HCT116 (cell line): ENCODE measurements at regions not wholly inside any gene's neighbourhood (a gene's known extent, or its start where the extent isn't known, plus 50 kb on each side); places are given as distances from the start of the nearest gene placed in this dataset.

Source experiments
- ATAC-seq: fragments of 200-7000 bp; cut with Tn5 transposase; 2 replicates; pipeline ENCODE4 v1.9.1; 2020; ENCODE audit warnings: mild to moderate bottlenecking, moderate library complexity
- BruUV-seq: library from RNA; stranded (reverse); fragments of 400-500 nt; replicated peaks from 2 replicates; lab custom pipeline; 2021; lab: Mats Ljungman, UMichigan
- CTCF ChIA-PET: fragments of 300-600 bp; sonication (Branson Sonifier 250); formaldehyde crosslinking; loops from one replicate; lab custom pipeline; 2021; ENCODE audit warnings: antibody characterized with exemption; lab: Charles Lee
- POLR2A ChIA-PET: fragments of 300-600, 350-600 bp; sonication (Branson Sonifier 250); formaldehyde crosslinking; loops from one replicate; lab custom pipeline; 2021; ENCODE audit warnings: antibody characterized with exemption; lab: Charles Lee
- RAD21 ChIA-PET, 2 experiments: fragments of 300-600 bp; sonication (Branson Sonifier 250); formaldehyde crosslinking; loops; one replicate each; lab custom pipeline; 2023; ENCODE audit warnings: low total read pairs in 2 of 2; ENCODE audit not compliant: uncharacterized antibody in 2 of 2, unreplicated experiment in 2 of 2, low non-redundant PET in 1 of 2; lab: Charles Lee
- DNase-seq: peaks from one replicate; pipeline ENCODE4 v3.0.0-alpha.2; 2010; ENCODE audit warnings: low read depth, low spot score
- H2AFZ ChIP-seq: fragments of 200-600 bp; shearing (Covaris generic), sonication (generic); 2 replicates; pipeline ENCODE4 v1.6.1; 2017; ENCODE audit warnings: low read depth, mixed run types, mixed read lengths, antibody characterized with exemption, low read length; ENCODE audit not compliant: poor library complexity, severe bottlenecking
- H3K27ac ChIP-seq: 2 replicates; pipeline ENCODE4 v1.5.1; 2012; ENCODE audit warnings: low read depth, low read length
- H3K27me3 ChIP-seq: fragments of 200-600 bp; sonication (generic); 2 replicates; pipeline ENCODE4 v1.6.1; 2016; ENCODE audit warnings: mixed run types, low read length, mixed read lengths; ENCODE audit not compliant: insufficient read depth
- H3K36me3 ChIP-seq, 2 experiments: fragments of 200-500 bp in 1 of 2; fragments of 200-600 bp in 1 of 2; sonication (Bioruptor generic) in 1 of 2; sonication (generic) in 1 of 2; 2 replicates each; pipeline versions ENCODE4 v1.5.1 to v1.6.1; 2014 to 2016; ENCODE audit warnings: low read length in 2 of 2, inconsistent platforms in 1 of 2, mixed read lengths in 1 of 2, mixed run types in 1 of 2; ENCODE audit not compliant: insufficient read depth in 2 of 2, control insufficient read depth in 1 of 2
- H3K4me1 ChIP-seq, 2 experiments: fragments of 200-600 bp in 1 of 2; sonication (generic) in 1 of 2; 2 replicates each; pipeline versions ENCODE4 v1.5.1 to v1.6.1; 2012 to 2017; ENCODE audit warnings: low read length in 2 of 2, inconsistent platforms in 1 of 2, mild to moderate bottlenecking in 1 of 2, mixed read lengths in 1 of 2, mixed run types in 1 of 2, moderate library complexity in 1 of 2; ENCODE audit not compliant: insufficient read depth in 2 of 2, control insufficient read depth in 1 of 2
- H3K4me2 ChIP-seq: fragments of 200-600 bp; sonication (generic); 2 replicates; pipeline ENCODE4 v1.6.1; 2017; ENCODE audit warnings: mixed run types, low read length, mixed read lengths
- H3K4me3 ChIP-seq, 2 experiments: fragments of 200-600 bp in 1 of 2; sonication (generic) in 1 of 2; replicated peaks in 1 of 2; 2 replicates each; pipeline ENCODE4 v1.5.1; 2011 to 2016; ENCODE audit warnings: low read length in 2 of 2, control low read depth in 1 of 2, low read depth in 1 of 2, mild to moderate bottlenecking in 1 of 2, mixed read lengths in 1 of 2, mixed run types in 1 of 2
- H3K79me2 ChIP-seq: fragments of 200-600 bp; sonication (generic); 2 replicates; pipeline ENCODE4 v1.6.1; 2017; ENCODE audit warnings: mild to moderate bottlenecking, mixed run types, low read length, moderate library complexity, mixed read lengths; ENCODE audit not compliant: insufficient read depth
- H3K9ac ChIP-seq: fragments of 200-600 bp; sonication (generic); 2 replicates; pipeline ENCODE4 v1.6.1; 2016; ENCODE audit warnings: low read length, mixed read lengths
- H3K9me2 ChIP-seq: fragments of 200-600 bp; sonication (generic), shearing (Covaris generic); 2 replicates; pipeline ENCODE4 v1.6.1; 2017; ENCODE audit warnings: mixed run types, mild to moderate bottlenecking, moderate library complexity; ENCODE audit not compliant: insufficient read depth
- H3K9me3 ChIP-seq, 2 experiments: fragments of 200-500 bp in 1 of 2; fragments of 200-600 bp in 1 of 2; sonication (Bioruptor generic) in 1 of 2; sonication (generic) in 1 of 2; 2 replicates each; pipeline ENCODE4 v1.6.1; 2014 to 2017; ENCODE audit warnings: low read length in 2 of 2, mixed read lengths in 2 of 2, inconsistent platforms in 1 of 2, low read depth in 1 of 2, mild to moderate bottlenecking in 1 of 2, mixed run types in 1 of 2, moderate library complexity in 1 of 2; ENCODE audit not compliant: control insufficient read depth in 1 of 2, insufficient read depth in 1 of 2
- H4K20me1 ChIP-seq: fragments of 200-600 bp; sonication (generic), shearing (Covaris generic); 2 replicates; pipeline ENCODE4 v1.6.1; 2017; ENCODE audit warnings: mixed run types, mild to moderate bottlenecking, moderate library complexity; ENCODE audit not compliant: insufficient read depth
- ATF3 ChIP-seq: IDR thresholded peaks from 2 replicates; pipeline ENCODE4 v1.6.1; 2012
- CBX3 ChIP-seq: IDR thresholded peaks from 2 replicates; pipeline ENCODE4 v1.6.1; 2012; ENCODE audit warnings: low read depth
- CEBPB ChIP-seq: IDR thresholded peaks from 2 replicates; pipeline ENCODE4 v1.6.1; 2012; ENCODE audit warnings: low read depth
- ELF1 ChIP-seq: IDR thresholded peaks from 2 replicates; pipeline ENCODE4 v1.6.1; 2012; ENCODE audit warnings: low read depth, borderline replicate concordance
- EZH2 ChIP-seq: fragments of 200-600 bp; sonication (generic); IDR thresholded peaks from 2 replicates; pipeline ENCODE4 v1.6.1; 2017; ENCODE audit warnings: antibody characterized with exemption, mixed run types
- EZH2phosphoT487 ChIP-seq: fragments of 200-600 bp; IDR thresholded peaks from 2 replicates; pipeline ENCODE4 v1.6.1; 2018; ENCODE audit warnings: antibody characterized with exemption, borderline replicate concordance
- FOSL1 ChIP-seq: IDR thresholded peaks from 2 replicates; pipeline ENCODE4 v1.6.1; 2012; ENCODE audit warnings: low read depth
- POLR2A ChIP-seq: IDR thresholded peaks from 2 replicates; pipeline ENCODE4 v1.7.0; 2011; ENCODE audit warnings: borderline replicate concordance; ENCODE audit not compliant: insufficient read depth, insufficient read length; ENCODE audit errors: extremely low read depth
- RAD21 ChIP-seq: IDR thresholded peaks from 2 replicates; pipeline ENCODE4 v1.6.1; 2012; ENCODE audit warnings: low read depth, mild to moderate bottlenecking
- SIN3A ChIP-seq: IDR thresholded peaks from 2 replicates; pipeline ENCODE4 v1.6.1; 2012; ENCODE audit warnings: low read depth
- SP1 ChIP-seq: IDR thresholded peaks from 2 replicates; pipeline ENCODE4 v1.6.1; 2012; ENCODE audit warnings: low read depth
- intact Hi-C: fragments of 100-400 bp; cut with micrococcal nuclease; formaldehyde crosslinking; loops from 2 replicates; pipeline ENCODE4 v1.10.0; 2022
- TF ChIP-seq, protein P1 (sequence below): IDR thresholded peaks from 2 replicates; pipeline ENCODE4 v1.6.1; 2012
- TF ChIP-seq, protein P2 (sequence below): IDR thresholded peaks from 2 replicates; pipeline ENCODE4 v1.6.1; 2011; ENCODE audit warnings: mild to moderate bottlenecking, low read length, moderate library complexity; ENCODE audit not compliant: insufficient replicate concordance; ENCODE audit errors: extremely low read depth
- TF ChIP-seq, protein P3 (sequence below): IDR thresholded peaks from 2 replicates; pipeline ENCODE4 v1.6.1; 2012; ENCODE audit warnings: low read depth

DNA sequence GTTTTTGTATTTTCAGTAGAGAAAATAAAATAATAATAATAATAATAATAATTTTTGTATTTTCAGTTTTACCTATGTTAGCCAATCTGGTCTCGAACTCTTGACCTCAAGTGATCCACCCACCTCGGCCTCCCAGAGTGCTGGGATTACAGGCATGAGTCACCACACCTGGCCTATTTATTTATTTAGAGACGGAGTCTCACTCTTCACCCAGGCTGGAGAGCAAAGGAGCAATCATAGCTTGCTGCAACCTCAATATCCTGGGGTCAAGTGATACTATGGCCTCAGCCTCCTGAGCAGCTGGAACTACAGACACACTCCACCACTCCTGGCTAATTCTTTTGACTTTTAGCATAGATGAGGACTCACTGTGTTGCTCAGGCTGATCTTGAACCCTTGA, 167.5 kb downstream of the TLE1 start:
- peaks cover 3 to 19% of the 10 kb centered on the region in 2 experiments; a peak in 3 of 4 replicates for H3K4me1 ChIP-seq
- CTCF ChIA-PET = interaction anchor here (1.2 to 1.8 kb wide), 6 partner anchors 10 to 418 kb away, joined by 3 to 7 read pairs (median 6); no protein-coding TSS in a partner anchor
- H3K4me3 ChIP-seq = no peak overlapping the region
- peak overlapping the region; percentile 100 for H2AFZ ChIP-seq
- no peak for ATAC-seq
- TF ChIP-seq ELF1 = no peak
- TF ChIP-seq, protein P1, sequence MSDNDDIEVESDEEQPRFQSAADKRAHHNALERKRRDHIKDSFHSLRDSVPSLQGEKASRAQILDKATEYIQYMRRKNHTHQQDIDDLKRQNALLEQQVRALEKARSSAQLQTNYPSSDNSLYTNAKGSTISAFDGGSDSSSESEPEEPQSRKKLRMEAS = no peak
- TF ChIP-seq EZH2phosphoT487 = no peak
- TF ChIP-seq SP1 = no peak
- TF ChIP-seq CBX3 = no peak
- no peak for TF ChIP-seq POLR2A
- TF ChIP-seq SIN3A = no peak
- no peak for TF ChIP-seq CEBPB
- TF ChIP-seq, protein P2, sequence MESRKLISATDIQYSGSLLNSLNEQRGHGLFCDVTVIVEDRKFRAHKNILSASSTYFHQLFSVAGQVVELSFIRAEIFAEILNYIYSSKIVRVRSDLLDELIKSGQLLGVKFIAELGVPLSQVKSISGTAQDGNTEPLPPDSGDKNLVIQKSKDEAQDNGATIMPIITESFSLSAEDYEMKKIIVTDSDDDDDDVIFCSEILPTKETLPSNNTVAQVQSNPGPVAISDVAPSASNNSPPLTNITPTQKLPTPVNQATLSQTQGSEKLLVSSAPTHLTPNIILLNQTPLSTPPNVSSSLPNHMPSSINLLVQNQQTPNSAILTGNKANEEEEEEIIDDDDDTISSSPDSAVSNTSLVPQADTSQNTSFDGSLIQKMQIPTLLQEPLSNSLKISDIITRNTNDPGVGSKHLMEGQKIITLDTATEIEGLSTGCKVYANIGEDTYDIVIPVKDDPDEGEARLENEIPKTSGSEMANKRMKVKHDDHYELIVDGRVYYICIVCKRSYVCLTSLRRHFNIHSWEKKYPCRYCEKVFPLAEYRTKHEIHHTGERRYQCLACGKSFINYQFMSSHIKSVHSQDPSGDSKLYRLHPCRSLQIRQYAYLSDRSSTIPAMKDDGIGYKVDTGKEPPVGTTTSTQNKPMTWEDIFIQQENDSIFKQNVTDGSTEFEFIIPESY = no peak
- TF ChIP-seq ATF3 = no peak
- no peak for TF ChIP-seq EZH2
- TF ChIP-seq FOSL1 = no peak
- no peak for TF ChIP-seq RAD21
- TF ChIP-seq, protein P3, sequence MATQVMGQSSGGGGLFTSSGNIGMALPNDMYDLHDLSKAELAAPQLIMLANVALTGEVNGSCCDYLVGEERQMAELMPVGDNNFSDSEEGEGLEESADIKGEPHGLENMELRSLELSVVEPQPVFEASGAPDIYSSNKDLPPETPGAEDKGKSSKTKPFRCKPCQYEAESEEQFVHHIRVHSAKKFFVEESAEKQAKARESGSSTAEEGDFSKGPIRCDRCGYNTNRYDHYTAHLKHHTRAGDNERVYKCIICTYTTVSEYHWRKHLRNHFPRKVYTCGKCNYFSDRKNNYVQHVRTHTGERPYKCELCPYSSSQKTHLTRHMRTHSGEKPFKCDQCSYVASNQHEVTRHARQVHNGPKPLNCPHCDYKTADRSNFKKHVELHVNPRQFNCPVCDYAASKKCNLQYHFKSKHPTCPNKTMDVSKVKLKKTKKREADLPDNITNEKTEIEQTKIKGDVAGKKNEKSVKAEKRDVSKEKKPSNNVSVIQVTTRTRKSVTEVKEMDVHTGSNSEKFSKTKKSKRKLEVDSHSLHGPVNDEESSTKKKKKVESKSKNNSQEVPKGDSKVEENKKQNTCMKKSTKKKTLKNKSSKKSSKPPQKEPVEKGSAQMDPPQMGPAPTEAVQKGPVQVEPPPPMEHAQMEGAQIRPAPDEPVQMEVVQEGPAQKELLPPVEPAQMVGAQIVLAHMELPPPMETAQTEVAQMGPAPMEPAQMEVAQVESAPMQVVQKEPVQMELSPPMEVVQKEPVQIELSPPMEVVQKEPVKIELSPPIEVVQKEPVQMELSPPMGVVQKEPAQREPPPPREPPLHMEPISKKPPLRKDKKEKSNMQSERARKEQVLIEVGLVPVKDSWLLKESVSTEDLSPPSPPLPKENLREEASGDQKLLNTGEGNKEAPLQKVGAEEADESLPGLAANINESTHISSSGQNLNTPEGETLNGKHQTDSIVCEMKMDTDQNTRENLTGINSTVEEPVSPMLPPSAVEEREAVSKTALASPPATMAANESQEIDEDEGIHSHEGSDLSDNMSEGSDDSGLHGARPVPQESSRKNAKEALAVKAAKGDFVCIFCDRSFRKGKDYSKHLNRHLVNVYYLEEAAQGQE = no peak
- TF ChIP-seq, all 23 proteins: peak for 0
- no peak overlapping the region for H3K27ac ChIP-seq
- no peak overlapping the region for H3K9ac ChIP-seq
- H4K20me1 ChIP-seq = no peaks in the 10 kb centered on the region
- intact Hi-C loops = loop anchor here (2.0 kb wide), 1 partner anchor 327 kb away; no protein-coding TSS in a partner anchor
- H3K9me3 ChIP-seq = no peaks in the 10 kb centered on the region
- no peak for DNase-seq
- no peaks in the 10 kb centered on the region for H3K9me2 ChIP-seq
- no peaks in the 10 kb centered on the region for H3K79me2 ChIP-seq
- no TSS peak for BruUV-seq
- no peaks in the 10 kb centered on the region for H3K27me3 ChIP-seq
- peak overlapping the region; percentile 18 for H3K4me2 ChIP-seq
- POLR2A ChIA-PET = no interaction called here
- RAD21 ChIA-PET = interaction anchor here in 1 of 2 experiments (1.2 kb wide), 1 partner anchor 168 kb away, joined by 3 read pairs; the partner anchor contains the start of gene TLE1
- no peaks in the 10 kb centered on the region for H3K36me3 ChIP-seq
